Smooth muscle cell (in vitro differentiated cells): ENCODE measurements at regions not wholly inside any gene's neighbourhood (a gene's known extent, or its start where the extent isn't known, plus 50 kb on each side); places are given as distances from the start of the nearest gene placed in this dataset.
"Not testable (repeated sequence)": the region's sequence is repeated elsewhere in the genome, so short reads cannot be mapped to it uniquely, and the experiment has no call there.

Experiments used
- DNase-seq: peaks from one replicate; lab custom pipeline; 2025; ENCODE audit not compliant: unreplicated experiment; lab: John Stamatoyannopoulos, UW
- H2AFZ ChIP-seq: fragments of 200-600 bp; sonication (generic); 2 replicates; pipeline ENCODE4 v1.6.0; 2016; ENCODE audit warnings: antibody characterized with exemption, low read depth, mild to moderate bottlenecking
- H3F3A ChIP-seq: fragments of 200-600 bp; sonication (generic); 2 replicates; pipeline ENCODE4 v1.6.0; 2017; ENCODE audit warnings: antibody characterized with exemption, low read depth
- H3K27ac ChIP-seq: fragments of 200-600 bp; sonication (generic); 2 replicates; pipeline ENCODE4 v1.5.1; 2016; ENCODE audit warnings: low read depth, mild to moderate bottlenecking
- H3K27me3 ChIP-seq: fragments of 200-600 bp; sonication (generic); 2 replicates; pipeline ENCODE4 v1.6.1; 2016; ENCODE audit warnings: low read depth, mild to moderate bottlenecking
- H3K36me3 ChIP-seq: fragments of 200-600 bp; sonication (generic); 2 replicates; pipeline ENCODE4 v1.5.1; 2016; ENCODE audit warnings: low read depth
- H3K4me1 ChIP-seq: fragments of 200-600 bp; sonication (generic); 2 replicates; pipeline ENCODE4 v1.5.1; 2016; ENCODE audit warnings: low read depth
- H3K4me2 ChIP-seq: fragments of 200-600 bp; sonication (generic); 2 replicates; pipeline ENCODE4 v1.6.0; 2016; ENCODE audit warnings: mild to moderate bottlenecking
- H3K4me3 ChIP-seq: fragments of 200-600 bp; sonication (generic); 2 replicates; pipeline ENCODE4 v1.5.1; 2016; ENCODE audit warnings: mild to moderate bottlenecking
- H3K79me2 ChIP-seq: fragments of 200-600 bp; sonication (generic); 2 replicates; pipeline ENCODE4 v1.6.0; 2016; ENCODE audit warnings: low read depth, mild to moderate bottlenecking
- H3K9ac ChIP-seq: fragments of 200-600 bp; sonication (generic); 2 replicates; pipeline ENCODE4 v1.6.0; 2016; ENCODE audit warnings: low read depth
- H3K9me3 ChIP-seq: fragments of 200-600 bp; sonication (generic); replicated peaks from 2 replicates; pipeline ENCODE4 v1.5.1; 2016; ENCODE audit warnings: low read depth
- H4K20me1 ChIP-seq: fragments of 200-600 bp; sonication (generic); 2 replicates; pipeline ENCODE4 v1.6.0; 2016; ENCODE audit warnings: low read depth
- CTCF ChIP-seq: fragments of 200-600 bp; sonication (generic); IDR thresholded peaks from 2 replicates; pipeline ENCODE4 v1.5.1; 2017; ENCODE audit warnings: borderline replicate concordance, mild to moderate bottlenecking, antibody characterized with exemption; ENCODE audit not compliant: insufficient read depth, poor library complexity, severe bottlenecking
- WGBS: methylation state at CpG from one replicate; pipeline ENCODE4 v1.1.7; 2016; ENCODE audit warnings: low lambda C conversion rate; 5-methylcytosine and 5-hydroxymethylcytosine counted together

- Histone ChIP-seq H2AFZ (no peak overlapping the region), H3K4me1 (no peaks in the 10 kb centered on the region), H3K9me3 (no peaks in the 10 kb centered on the region), H3K36me3 (no peaks in the 10 kb centered on the region), H4K20me1 (no peaks in the 10 kb centered on the region), H3K27ac (no peak overlapping the region), H3F3A (no peaks in the 10 kb centered on the region), H3K4me2 (no peak overlapping the region), H3K79me2 (no peaks in the 10 kb centered on the region), H3K27me3 (no peaks in the 10 kb centered on the region), H3K9ac (no peak overlapping the region), H3K4me3 (no peak overlapping the region)
- TF ChIP-seq CTCF: no peak
- no peak for DNase-seq
- 87% methylated on average over 6 of the region's 6 CpGs for WGBS
Observed at GRCh38 chr12:25397001-25397400, 146.3 kb upstream of the KRAS start.

- Histone ChIP-seq H2AFZ (no peak overlapping the region), H3K4me1 (no peaks in the 10 kb centered on the region), H3F3A (no peaks in the 10 kb centered on the region), H3K9me3 (no peaks in the 10 kb centered on the region), H4K20me1 (no peaks in the 10 kb centered on the region), H3K36me3 (no peaks in the 10 kb centered on the region), H3K79me2 (no peaks in the 10 kb centered on the region), H3K27ac (no peak overlapping the region), H3K4me3 (no peak overlapping the region), H3K9ac (no peak overlapping the region), H3K4me2 (no peak overlapping the region), H3K27me3 (no peaks in the 10 kb centered on the region)
- no peak for DNase-seq
- TF ChIP-seq CTCF: no peak
- 35% methylated on average over 1 of the region's 1 CpG for WGBS
Observed at GRCh38 chr12:25395227-25395626, 144.5 kb upstream of the KRAS start.

- H3K27ac ChIP-seq, H3K4me2 ChIP-seq, H3K36me3 ChIP-seq, H3K27me3 ChIP-seq, H4K20me1 ChIP-seq, DNase-seq, H3F3A ChIP-seq, H3K4me3 ChIP-seq, H3K9ac ChIP-seq, H3K4me1 ChIP-seq, H3K9me3 ChIP-seq, H3K79me2 ChIP-seq, H2AFZ ChIP-seq: not testable (repeated sequence)
- 71% methylated on average over 4 of the region's 4 CpGs for WGBS
Observed at GRCh38 chr12:25394775-25395174, 144.0 kb upstream of the KRAS start.

GRCh38 chr12:25394025-25394424, 143.3 kb upstream of the KRAS start:
- Histone ChIP-seq H3F3A (no peaks in the 10 kb centered on the region), H3K4me2 (no peak overlapping the region), H3K4me3 (no peak overlapping the region), H3K9ac (no peak overlapping the region), H3K27ac (no peak overlapping the region), H3K36me3 (no peaks in the 10 kb centered on the region), H2AFZ (no peak overlapping the region), H4K20me1 (no peaks in the 10 kb centered on the region), H3K4me1 (no peaks in the 10 kb centered on the region), H3K9me3 (no peaks in the 10 kb centered on the region), H3K79me2 (no peaks in the 10 kb centered on the region), H3K27me3 (no peaks in the 10 kb centered on the region)
- DNase-seq: no peak
- WGBS: 90% methylated on average over 9 of the region's 9 CpGs
- TF ChIP-seq CTCF: no peak

GRCh38 chr12:25391346-25391745, 140.6 kb upstream of the KRAS start:
- H3K79me2 ChIP-seq, H3K4me2 ChIP-seq, H3K4me1 ChIP-seq, H3K27ac ChIP-seq, H3K9ac ChIP-seq, H3K9me3 ChIP-seq, H3K27me3 ChIP-seq, H4K20me1 ChIP-seq, H3K36me3 ChIP-seq, H3F3A ChIP-seq, H2AFZ ChIP-seq, H3K4me3 ChIP-seq, DNase-seq: not testable (repeated sequence)
- WGBS: 96% methylated on average over 15 of the region's 25 CpGs
